Muscle layer of colon (tissue), 2 donors: ENCODE measurements at regions not wholly inside any gene's neighbourhood (a gene's known extent, or its start where the extent isn't known, plus 50 kb on each side); places are given as distances from the start of the nearest gene placed in this dataset.

Experiments
- H3K27ac ChIP-seq: one replicate; pipeline ENCODE4 v1.7.0; 2013; ENCODE audit warnings: low read depth, mild to moderate bottlenecking, low read length, moderate library complexity
- H3K27me3 ChIP-seq, 2 donors: one replicate each; pipeline ENCODE4 v1.7.0; 2013; ENCODE audit warnings: low read length in 2 of 2, mild to moderate bottlenecking in 2 of 2; ENCODE audit not compliant: insufficient read depth in 2 of 2, control insufficient read depth in 1 of 2
- H3K36me3 ChIP-seq: one replicate; pipeline ENCODE4 v1.7.0; 2013; ENCODE audit warnings: mild to moderate bottlenecking, low read length; ENCODE audit not compliant: insufficient read depth
- H3K4me1 ChIP-seq: one replicate; pipeline ENCODE4 v1.7.0; 2013; ENCODE audit warnings: mild to moderate bottlenecking, low read length; ENCODE audit not compliant: insufficient read depth
- H3K4me3 ChIP-seq, 2 donors: one replicate each; pipeline ENCODE4 v1.7.0; 2013; ENCODE audit warnings: low read length in 2 of 2, low read depth in 1 of 2, mild to moderate bottlenecking in 1 of 2, moderate library complexity in 1 of 2
- H3K9ac ChIP-seq: one replicate; pipeline ENCODE4 v1.7.0; 2013; ENCODE audit warnings: low read length
- H3K9me3 ChIP-seq: one replicate; pipeline ENCODE4 v1.7.0; 2013; ENCODE audit warnings: mild to moderate bottlenecking, low read length
- donor health status: abdominal sarcoma.
- donor health status: Adenocarcinoma of cecum.

- peaks cover 5% of the 10 kb centered on the region for H3K4me1 ChIP-seq
- H3K4me3 ChIP-seq: no peak overlapping the region
- no peaks in the 10 kb centered on the region for H3K36me3 ChIP-seq
- no peaks in the 10 kb centered on the region for H3K27me3 ChIP-seq
- no peak overlapping the region for H3K9ac ChIP-seq
- H3K27ac ChIP-seq: no peak overlapping the region
- H3K9me3 ChIP-seq: no peaks in the 10 kb centered on the region
Measured at GRCh38 chr3:56970461-56970879, 90.0 kb upstream of the SPATA12 start.

- no peaks in the 10 kb centered on the region for H3K27me3 ChIP-seq
- no peak overlapping the region for H3K27ac ChIP-seq
- H3K4me3 ChIP-seq: no peak overlapping the region
- H3K36me3 ChIP-seq: no peaks in the 10 kb centered on the region
- H3K9ac ChIP-seq: no peak overlapping the region
- H3K4me1 ChIP-seq: peaks cover 5% of the 10 kb centered on the region
- no peaks in the 10 kb centered on the region for H3K9me3 ChIP-seq
Measured at GRCh38 chr3:56969851-56970250, 90.6 kb upstream of the SPATA12 start.

- Histone ChIP-seq H3K27ac (no peak overlapping the region), H3K9me3 (no peaks in the 10 kb centered on the region), H3K9ac (no peak overlapping the region), H3K27me3 (no peaks in the 10 kb centered on the region), H3K36me3 (no peaks in the 10 kb centered on the region), H3K4me3 (no peak overlapping the region), H3K4me1 (peaks cover 5% of the 10 kb centered on the region)
Measured at GRCh38 chr3:56966509-56966908, 94.0 kb upstream of the SPATA12 start.

- Histone ChIP-seq H3K4me1 (peaks cover 5% of the 10 kb centered on the region), H3K36me3 (no peaks in the 10 kb centered on the region), H3K4me3 (no peak overlapping the region), H3K27ac (no peak overlapping the region), H3K27me3 (no peaks in the 10 kb centered on the region), H3K9me3 (no peaks in the 10 kb centered on the region), H3K9ac (no peak overlapping the region)
Measured at GRCh38 chr3:56966104-56966503, 94.4 kb upstream of the SPATA12 start.

- no peak overlapping the region for H3K27ac ChIP-seq
- H3K9ac ChIP-seq: no peak overlapping the region
- H3K4me3 ChIP-seq: no peak overlapping the region
- no peaks in the 10 kb centered on the region for H3K27me3 ChIP-seq
- H3K9me3 ChIP-seq: no peaks in the 10 kb centered on the region
- H3K4me1 ChIP-seq: no peaks in the 10 kb centered on the region
- no peaks in the 10 kb centered on the region for H3K36me3 ChIP-seq
Measured at GRCh38 chr3:56962922-56963321, 97.5 kb upstream of the SPATA12 start.

- no peak overlapping the region for H3K9ac ChIP-seq
- H3K9me3 ChIP-seq: no peaks in the 10 kb centered on the region
- H3K27me3 ChIP-seq: no peaks in the 10 kb centered on the region
- no peak overlapping the region for H3K27ac ChIP-seq
- no peaks in the 10 kb centered on the region for H3K4me1 ChIP-seq
- no peaks in the 10 kb centered on the region for H3K36me3 ChIP-seq
- H3K4me3 ChIP-seq: no peak overlapping the region
Measured at GRCh38 chr3:56962206-56962605, 98.3 kb upstream of the SPATA12 start.

GRCh38 chr3:56960234-56960917 lies 100.1 kb upstream of the SPATA12 start:
- no peaks in the 10 kb centered on the region for H3K36me3 ChIP-seq
- H3K4me3 ChIP-seq: no peak overlapping the region

GRCh38 chr3:56958879-56959278 lies 101.6 kb upstream of the SPATA12 start:
- no peaks in the 10 kb centered on the region for H3K36me3 ChIP-seq
- no peak overlapping the region for H3K27ac ChIP-seq
- no peaks in the 10 kb centered on the region for H3K27me3 ChIP-seq
- H3K9ac ChIP-seq: no peak overlapping the region
- H3K4me3 ChIP-seq: no peak overlapping the region
- no peaks in the 10 kb centered on the region for H3K9me3 ChIP-seq
- H3K4me1 ChIP-seq: no peaks in the 10 kb centered on the region

More at GRCh38 chr3:56960234-56960917, 100.1 kb upstream of the SPATA12 start:
- Histone ChIP-seq H3K27me3 (no peaks in the 10 kb centered on the region), H3K9me3 (no peaks in the 10 kb centered on the region), H3K9ac (no peak overlapping the region), H3K27ac (no peak overlapping the region), H3K4me1 (no peaks in the 10 kb centered on the region)

- Histone ChIP-seq H3K9me3 (no peaks in the 10 kb centered on the region), H3K4me3 (no peak overlapping the region), H3K27me3 (no peaks in the 10 kb centered on the region), H3K27ac (no peak overlapping the region), H3K36me3 (no peaks in the 10 kb centered on the region), H3K4me1 (no peaks in the 10 kb centered on the region), H3K9ac (no peak overlapping the region)
Measured at GRCh38 chr3:56957522-56957921, 102.9 kb upstream of the SPATA12 start.

GRCh38 chr3:56956906-56957305 lies 103.6 kb upstream of the SPATA12 start:
- Histone ChIP-seq H3K27me3 (no peaks in the 10 kb centered on the region), H3K4me3 (no peak overlapping the region), H3K27ac (no peak overlapping the region), H3K9me3 (no peaks in the 10 kb centered on the region), H3K36me3 (no peaks in the 10 kb centered on the region), H3K9ac (no peak overlapping the region), H3K4me1 (no peaks in the 10 kb centered on the region)

- H3K4me3 ChIP-seq: no peak overlapping the region
- no peaks in the 10 kb centered on the region for H3K9me3 ChIP-seq
- no peak overlapping the region for H3K27ac ChIP-seq
- no peaks in the 10 kb centered on the region for H3K4me1 ChIP-seq
- no peak overlapping the region for H3K9ac ChIP-seq
- H3K27me3 ChIP-seq: no peaks in the 10 kb centered on the region
- H3K36me3 ChIP-seq: no peaks in the 10 kb centered on the region
Measured at GRCh38 chr3:56955492-56956111, 104.9 kb upstream of the SPATA12 start.

- Histone ChIP-seq H3K9me3 (no peaks in the 10 kb centered on the region), H3K27ac (no peak overlapping the region), H3K4me1 (no peaks in the 10 kb centered on the region), H3K27me3 (no peaks in the 10 kb centered on the region), H3K4me3 (no peak overlapping the region), H3K36me3 (no peaks in the 10 kb centered on the region), H3K9ac (no peak overlapping the region)
Measured at GRCh38 chr3:56954125-56954524, 106.3 kb upstream of the SPATA12 start.
